PC-9 (cell line): ENCODE measurements at regions not wholly inside any gene's neighbourhood (a gene's known extent, or its start where the extent isn't known, plus 50 kb on each side); places are given as distances from the start of the nearest gene placed in this dataset.

Source experiments
- BruUV-seq: library from RNA; stranded (reverse); fragments of 400-500 nt; replicated peaks from 2 replicates; lab custom pipeline; 2021; lab: Mats Ljungman, UMichigan
- CTCF ChIA-PET: fragments of 300-600 bp; sonication (Branson Sonifier 250); formaldehyde crosslinking; loops from one replicate; lab custom pipeline; 2022; ENCODE audit warnings: antibody characterized with exemption; lab: Charles Lee
- POLR2A ChIA-PET: fragments of 300-600 bp; sonication (Branson Sonifier 250); formaldehyde crosslinking; loops from one replicate; lab custom pipeline; 2022; ENCODE audit warnings: antibody characterized with exemption; ENCODE audit not compliant: unreplicated experiment; lab: Charles Lee
- DNase-seq, 2 experiments: peaks; one replicate each; pipeline versions ENCODE4 v3.0.0 to v3.0.0-alpha.2; 2015 to 2022; ENCODE audit warnings: mixed read lengths in 1 of 2
- H2AFZ ChIP-seq: fragments of 200-600 bp; sonication (generic); 2 replicates; pipeline ENCODE4 v1.8.1; 2017; ENCODE audit warnings: antibody characterized with exemption
- H3F3A ChIP-seq: fragments of 200-600 bp; sonication (generic); 2 replicates; pipeline ENCODE4 v1.8.1; 2017; ENCODE audit warnings: antibody characterized with exemption, mild to moderate bottlenecking, low read depth; ENCODE audit not compliant: insufficient read depth
- H3K27ac ChIP-seq: fragments of 200-600 bp; sonication (generic); 2 replicates; pipeline ENCODE4 v1.6.1; 2016; ENCODE audit warnings: mixed run types
- H3K27me3 ChIP-seq: fragments of 200-600 bp; sonication (generic); 2 replicates; pipeline ENCODE4 v1.6.1; 2016; ENCODE audit warnings: low read depth, mixed run types; ENCODE audit not compliant: insufficient read depth
- H3K36me3 ChIP-seq: fragments of 200-600 bp; sonication (generic); 2 replicates; pipeline ENCODE4 v1.6.1; 2016; ENCODE audit warnings: low read depth, mixed run types
- H3K4me1 ChIP-seq: fragments of 200-600 bp; sonication (generic); replicated peaks from 2 replicates; pipeline ENCODE4 v1.6.1; 2016; ENCODE audit warnings: mixed run types; ENCODE audit not compliant: insufficient read depth
- H3K4me2 ChIP-seq: fragments of 200-600 bp; sonication (generic); 2 replicates; pipeline ENCODE4 v1.6.1; 2017; ENCODE audit warnings: mixed run types
- H3K4me3 ChIP-seq: fragments of 200-600 bp; sonication (generic); 2 replicates; pipeline ENCODE4 v1.6.1; 2016; ENCODE audit warnings: mixed run types
- H3K79me2 ChIP-seq: fragments of 200-600 bp; sonication (generic); 2 replicates; pipeline ENCODE4 v1.6.1; 2017; ENCODE audit warnings: low read depth, mixed run types
- H3K9me2 ChIP-seq: fragments of 200-600 bp; sonication (generic); 2 replicates; pipeline ENCODE4 v1.8.1; 2017; ENCODE audit warnings: mild to moderate bottlenecking; ENCODE audit not compliant: insufficient read depth
- H3K9me3 ChIP-seq: fragments of 200-600 bp; sonication (generic); 2 replicates; pipeline ENCODE4 v1.8.1; 2016; ENCODE audit warnings: low read depth; ENCODE audit not compliant: insufficient read depth
- H4K20me1 ChIP-seq: fragments of 200-600 bp; sonication (generic); 2 replicates; pipeline ENCODE4 v1.8.1; 2017; ENCODE audit not compliant: insufficient read depth
- CTCF ChIP-seq: fragments of 200-600 bp; sonication (generic); conservative IDR thresholded peaks from 2 replicates; pipeline ENCODE4 v1.6.1; 2017; ENCODE audit warnings: mixed run types, antibody characterized with exemption, mild to moderate bottlenecking, moderate library complexity
- EZH2 ChIP-seq: fragments of 200-600 bp; sonication (generic); IDR thresholded peaks from 2 replicates; pipeline ENCODE4 v1.8.0; 2017; ENCODE audit warnings: antibody characterized with exemption, low read depth
- intact Hi-C: fragments of 100-400 bp; cut with micrococcal nuclease; formaldehyde crosslinking; loops from one replicate; pipeline ENCODE4 v1.10.0; 2022; ENCODE audit not compliant: unreplicated experiment

GRCh38 chr1:61604684-61605083 is 120.3 kb downstream of the TM2D1 start:
- H3K27ac ChIP-seq, result no peak overlapping the region
- H2AFZ ChIP-seq, result no peak overlapping the region
- BruUV-seq, result no TSS peak

GRCh38 chr1:61604261-61604660 is 120.7 kb downstream of the TM2D1 start:
- CTCF ChIA-PET, result no interaction called here
- peaks cover 15% of the 10 kb centered on the region for H3K4me1 ChIP-seq
- no peaks in the 10 kb centered on the region for H3K27me3 ChIP-seq

More at GRCh38 chr1:61604684-61605083, 120.3 kb downstream of the TM2D1 start:
- Histone ChIP-seq H3K9me3 (no peaks in the 10 kb centered on the region), H3K9me2 (no peaks in the 10 kb centered on the region), H4K20me1 (no peaks in the 10 kb centered on the region), H3K4me2 (no peak overlapping the region), H3K4me3 (no peak overlapping the region), H3K36me3 (no peaks in the 10 kb centered on the region), H3F3A (0 out of 2 replicates have a peak, but pooled peaks cover 3% of the 10 kb centered on the region), H3K79me2 (no peaks in the 10 kb centered on the region), H3K27me3 (no peaks in the 10 kb centered on the region), H3K4me1 (peaks cover 15% of the 10 kb centered on the region)
- POLR2A ChIA-PET, result no interaction called here
- TF ChIP-seq EZH2 (no peak), CTCF (no peak)
- intact Hi-C loops, result no loop called here
- CTCF ChIA-PET, result no interaction called here
- no peak for DNase-seq

GRCh38 chr1:61602663-61603062 is 122.3 kb downstream of the TM2D1 start:
- H3F3A ChIP-seq, result 0 out of 2 replicates have a peak, but pooled peaks cover 3% of the 10 kb centered on the region
- H4K20me1 ChIP-seq, result no peaks in the 10 kb centered on the region
- no peak for TF ChIP-seq CTCF
- no peak for TF ChIP-seq EZH2
- H3K4me1 ChIP-seq, result peaks cover 15% of the 10 kb centered on the region
- peaks cover 5% of the 10 kb centered on the region; the same call in 1 of the 2 replicates for H3K9me3 ChIP-seq
- H3K9me2 ChIP-seq, result no peaks in the 10 kb centered on the region
- H3K27ac ChIP-seq, result no peak overlapping the region
- no peak overlapping the region for H3K4me3 ChIP-seq
- CTCF ChIA-PET, result no interaction called here
- H2AFZ ChIP-seq, result no peak overlapping the region
- no peak overlapping the region for H3K4me2 ChIP-seq
- BruUV-seq, result no TSS peak
- H3K79me2 ChIP-seq, result no peaks in the 10 kb centered on the region
- no peak for DNase-seq
- H3K36me3 ChIP-seq, result no peaks in the 10 kb centered on the region
- POLR2A ChIA-PET, result no interaction called here
- H3K27me3 ChIP-seq, result no peaks in the 10 kb centered on the region
- intact Hi-C loops, result no loop called here

More at GRCh38 chr1:61604261-61604660, 120.7 kb downstream of the TM2D1 start:
- Histone ChIP-seq H3K79me2 (no peaks in the 10 kb centered on the region), H3K9me2 (no peaks in the 10 kb centered on the region), H3K4me2 (no peak overlapping the region), H3F3A (0 out of 2 replicates have a peak, but pooled peaks cover 3% of the 10 kb centered on the region), H3K9me3 (no peaks in the 10 kb centered on the region), H3K36me3 (no peaks in the 10 kb centered on the region), H3K27ac (no peak overlapping the region), H3K4me3 (no peak overlapping the region), H2AFZ (no peak overlapping the region), H4K20me1 (no peaks in the 10 kb centered on the region)
- POLR2A ChIA-PET, result no interaction called here
- intact Hi-C loops, result no loop called here
- no TSS peak for BruUV-seq
- DNase-seq, result no peak
- TF ChIP-seq CTCF (no peak), EZH2 (no peak)
